ENCODE measurements at regions not wholly inside any gene's neighbourhood (a gene's known extent, or its start where the extent isn't known, plus 50 kb on each side); places are given as distances from the start of the nearest gene placed in this dataset.

- intact Hi-C loops (cut with DNase I), result no loop called here
- no peak for DNase-seq
Measured at GRCh38 chr12:126763359-126763758, 1503.6 kb upstream of the TMEM132C start.

GRCh38 chr12:126767334-126767733, 1499.6 kb upstream of the TMEM132C start:
- no peak for ATAC-seq (ENCODE audit: poor library complexity)

More at GRCh38 chr12:126763359-126763758, 1503.6 kb upstream of the TMEM132C start:
- no peak for ATAC-seq (ENCODE audit: poor library complexity)

GRCh38 chr12:126768517-126768916, 1498.5 kb upstream of the TMEM132C start:
- DNase-seq (no peak), ATAC-seq (ENCODE audit: poor library complexity) (no peak)
- intact Hi-C loops (cut with DNase I), result no loop called here

More at GRCh38 chr12:126767334-126767733, 1499.6 kb upstream of the TMEM132C start:
- DNase-seq, result no peak
- intact Hi-C loops (cut with DNase I), result no loop called here

GRCh38 chr12:126770188-126770587, 1496.8 kb upstream of the TMEM132C start:
- DNase-seq, result no peak
- no peak for ATAC-seq (ENCODE audit: poor library complexity)
- intact Hi-C loops (cut with DNase I), result no loop called here

GRCh38 chr12:126772171-126772864, 1494.7 kb upstream of the TMEM132C start:
- ATAC-seq (ENCODE audit: poor library complexity), result no peak
- intact Hi-C loops (cut with DNase I), result no loop called here
- DNase-seq, result no peak

GRCh38 chr12:126773012-126773411, 1494.0 kb upstream of the TMEM132C start:
- intact Hi-C loops (cut with DNase I), result no loop called here
- DNase-seq, result no peak
- no peak for ATAC-seq (ENCODE audit: poor library complexity)

GRCh38 chr12:126773491-126773890, 1493.5 kb upstream of the TMEM132C start:
- ATAC-seq (ENCODE audit: poor library complexity) (no peak), DNase-seq (no peak)
- intact Hi-C loops (cut with DNase I), result no loop called here

GRCh38 chr12:126776026-126776655, 1490.8 kb upstream of the TMEM132C start:
- no peak for ATAC-seq (ENCODE audit: poor library complexity)

GRCh38 chr12:126780343-126780742, 1486.6 kb upstream of the TMEM132C start:
- no peak for DNase-seq
- intact Hi-C loops (cut with DNase I), result no loop called here
- ATAC-seq (ENCODE audit: poor library complexity), result no peak

More at GRCh38 chr12:126776026-126776655, 1490.8 kb upstream of the TMEM132C start:
- DNase-seq, result no peak
- intact Hi-C loops (cut with DNase I), result no loop called here

GRCh38 chr12:126781593-126781992, 1485.4 kb upstream of the TMEM132C start:
- DNase-seq (no peak), ATAC-seq (ENCODE audit: poor library complexity) (no peak)
- intact Hi-C loops (cut with DNase I), result no loop called here

GRCh38 chr12:126782083-126782482, 1484.9 kb upstream of the TMEM132C start:
- ATAC-seq (ENCODE audit: poor library complexity), result no peak

GRCh38 chr12:126784328-126784921, 1482.5 kb upstream of the TMEM132C start:
- intact Hi-C loops (cut with DNase I), result no loop called here
- peak; percentile 41 for DNase-seq
- no peak for ATAC-seq (ENCODE audit: poor library complexity)

More at GRCh38 chr12:126782083-126782482, 1484.9 kb upstream of the TMEM132C start:
- no peak for DNase-seq
- intact Hi-C loops (cut with DNase I), result no loop called here

GRCh38 chr12:126789963-126790362, 1477.0 kb upstream of the TMEM132C start:
- DNase-seq (no peak), ATAC-seq (ENCODE audit: poor library complexity) (no peak)
- intact Hi-C loops (cut with DNase I), result no loop called here

- intact Hi-C loops (cut with DNase I), result no loop called here
- ATAC-seq (ENCODE audit: poor library complexity) (no peak), DNase-seq (no peak)
Measured at GRCh38 chr12:126791122-126791521, 1475.8 kb upstream of the TMEM132C start.

- no peak for ATAC-seq (ENCODE audit: poor library complexity)
- DNase-seq, result no peak
- intact Hi-C loops (cut with DNase I), result no loop called here
Measured at GRCh38 chr12:126792411-126792810, 1474.6 kb upstream of the TMEM132C start.

- intact Hi-C loops (cut with DNase I), result no loop called here
- ATAC-seq (ENCODE audit: poor library complexity), result no peak
- no peak for DNase-seq
Measured at GRCh38 chr12:126797525-126797924, 1469.4 kb upstream of the TMEM132C start.

GRCh38 chr12:126798449-126798848, 1468.5 kb upstream of the TMEM132C start:
- no peak for ATAC-seq (ENCODE audit: poor library complexity)
- intact Hi-C loops (cut with DNase I), result no loop called here
- DNase-seq, result no peak

- DNase-seq (no peak), ATAC-seq (ENCODE audit: poor library complexity) (no peak)
- intact Hi-C loops (cut with DNase I), result no loop called here
Measured at GRCh38 chr12:126807312-126807865, 1459.6 kb upstream of the TMEM132C start.

GRCh38 chr12:126811391-126811790, 1455.6 kb upstream of the TMEM132C start:
- no peak for DNase-seq
- intact Hi-C loops (cut with DNase I), result no loop called here
- no peak for ATAC-seq (ENCODE audit: poor library complexity)

- intact Hi-C loops (cut with DNase I), result no loop called here
- DNase-seq (no peak), ATAC-seq (ENCODE audit: poor library complexity) (no peak)
Measured at GRCh38 chr12:126819554-126819953, 1447.4 kb upstream of the TMEM132C start.

Measured in Right ventricle myocardium superior (tissue), 1 donor.